Vagina (tissue), 2 donors: ENCODE measurements at regions not wholly inside any gene's neighbourhood (a gene's known extent, or its start where the extent isn't known, plus 50 kb on each side); places are given as distances from the start of the nearest gene placed in this dataset.

Experiments
- DNase-seq, 2 donors: peaks; one replicate each; pipeline ENCODE4 v3.0.0-alpha.2; 2017; ENCODE audit errors: extremely low spot score in 2 of 2
- H3K27ac ChIP-seq: fragments of 200-600 bp; sonication (generic); one replicate; pipeline ENCODE4 v1.5.1; 2019
- H3K27me3 ChIP-seq: fragments of 200-600 bp; sonication (generic); one replicate; pipeline ENCODE4 v1.5.1; 2019
- H3K36me3 ChIP-seq, 2 donors: fragments of 200-600 bp; sonication (generic); one replicate each; pipeline ENCODE4 v1.5.1; 2017 to 2019
- H3K4me1 ChIP-seq: fragments of 200-600 bp; sonication (generic); one replicate; pipeline ENCODE4 v1.5.1; 2019
- H3K4me3 ChIP-seq, 2 donors: fragments of 200-600 bp; sonication (generic); 1 replicate in 1 of 2; 2 replicates in 1 of 2; pipeline ENCODE4 v1.5.1; 2016 to 2019
- H3K9me3 ChIP-seq: fragments of 200-600 bp; sonication (generic); one replicate; pipeline ENCODE4 v1.5.1; 2019
- POLR2A ChIP-seq, 2 donors: fragments of 450-650 bp; IDR thresholded peaks; one replicate each; pipeline ENCODE4 v1.6.1; 2017; ENCODE audit warnings: antibody characterized with exemption in 2 of 2, mild to moderate bottlenecking in 2 of 2, moderate library complexity in 2 of 2
- POLR2AphosphoS5 ChIP-seq, 2 donors: sonication (generic); formaldehyde crosslinking; IDR thresholded peaks; one replicate each; pipeline ENCODE4 v1.9.0; 2017; ENCODE audit warnings: antibody characterized with exemption in 2 of 2, mild to moderate bottlenecking in 2 of 2, low read depth in 1 of 2; ENCODE audit not compliant: insufficient read depth in 1 of 2
- intact Hi-C: fragments of 100-400 bp; cut with DNase I; formaldehyde crosslinking; loops from one replicate; pipeline ENCODE4 v1.15.1; 2023
- TF ChIP-seq, protein P1 (sequence below), 3 experiments: fragments of 450-650 bp in 2 of 3; fragments of 200-600 bp in 1 of 3; sonication (generic) in 1 of 3; IDR thresholded peaks; one replicate each; pipeline ENCODE4 v1.5.1; 2017 to 2019; ENCODE audit warnings: antibody characterized with exemption in 3 of 3, mild to moderate bottlenecking in 2 of 3, moderate library complexity in 2 of 3

DNA sequence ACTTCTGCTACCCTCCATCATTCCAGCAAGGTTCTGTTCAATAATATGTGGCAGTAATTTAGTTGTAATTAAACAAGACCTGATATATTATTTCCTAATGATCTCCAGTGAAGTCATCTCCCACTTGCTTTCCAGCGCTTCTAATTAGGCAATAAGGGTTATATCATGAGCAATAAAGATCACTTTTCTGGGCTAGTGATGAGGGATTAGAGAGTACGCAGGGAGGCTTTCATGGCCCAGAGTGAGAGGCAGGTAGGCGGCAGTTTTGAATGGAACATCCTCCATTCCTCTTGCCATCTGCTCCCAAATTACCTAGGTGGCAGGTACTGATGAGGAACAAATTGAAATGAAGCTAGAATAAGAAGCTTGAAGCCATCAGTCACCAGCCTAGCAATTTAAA lies 358.1 kb upstream of the SYT4 start:
- TF ChIP-seq, protein P1, sequence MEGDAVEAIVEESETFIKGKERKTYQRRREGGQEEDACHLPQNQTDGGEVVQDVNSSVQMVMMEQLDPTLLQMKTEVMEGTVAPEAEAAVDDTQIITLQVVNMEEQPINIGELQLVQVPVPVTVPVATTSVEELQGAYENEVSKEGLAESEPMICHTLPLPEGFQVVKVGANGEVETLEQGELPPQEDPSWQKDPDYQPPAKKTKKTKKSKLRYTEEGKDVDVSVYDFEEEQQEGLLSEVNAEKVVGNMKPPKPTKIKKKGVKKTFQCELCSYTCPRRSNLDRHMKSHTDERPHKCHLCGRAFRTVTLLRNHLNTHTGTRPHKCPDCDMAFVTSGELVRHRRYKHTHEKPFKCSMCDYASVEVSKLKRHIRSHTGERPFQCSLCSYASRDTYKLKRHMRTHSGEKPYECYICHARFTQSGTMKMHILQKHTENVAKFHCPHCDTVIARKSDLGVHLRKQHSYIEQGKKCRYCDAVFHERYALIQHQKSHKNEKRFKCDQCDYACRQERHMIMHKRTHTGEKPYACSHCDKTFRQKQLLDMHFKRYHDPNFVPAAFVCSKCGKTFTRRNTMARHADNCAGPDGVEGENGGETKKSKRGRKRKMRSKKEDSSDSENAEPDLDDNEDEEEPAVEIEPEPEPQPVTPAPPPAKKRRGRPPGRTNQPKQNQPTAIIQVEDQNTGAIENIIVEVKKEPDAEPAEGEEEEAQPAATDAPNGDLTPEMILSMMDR (IDR thresholded peaks at IDR 0.05): no peak
- TF ChIP-seq POLR2A (IDR thresholded peaks at IDR 0.05) (no peak), POLR2AphosphoS5 (IDR thresholded peaks at IDR 0.05; ENCODE audit: insufficient read depth in 1 of 2, low read depth in 1 of 2) (no peak)

DNA sequence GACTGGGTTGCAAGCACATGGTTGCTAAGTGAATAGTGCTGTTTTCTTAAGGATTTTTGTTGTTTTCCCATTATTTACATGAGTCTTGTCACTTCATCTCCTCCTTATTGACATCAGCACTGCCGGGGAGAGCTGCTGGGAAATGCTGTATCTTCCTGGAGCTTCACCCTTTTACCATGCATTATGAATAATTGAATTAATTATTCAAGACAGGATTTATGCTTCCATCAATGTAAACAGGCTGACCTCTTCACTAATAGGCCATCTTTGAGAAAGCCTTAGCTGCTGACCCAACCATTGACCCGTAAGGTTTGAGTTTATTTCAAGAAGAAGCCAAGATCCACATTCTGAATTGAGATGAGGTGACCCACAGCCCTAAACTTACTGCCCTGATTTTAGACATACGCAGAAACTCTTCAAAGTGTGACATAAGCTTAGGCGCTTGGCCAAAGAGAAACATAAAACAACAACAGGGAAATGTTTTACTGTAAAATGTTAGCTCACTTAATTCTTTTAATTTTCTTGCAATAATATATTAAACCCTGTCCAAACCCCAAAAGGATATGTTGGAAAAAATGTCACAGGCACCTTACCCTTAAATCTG lies 365.5 kb upstream of the SYT4 start:
- Histone ChIP-seq H3K36me3 (no peaks in the 10 kb centered on the region), H3K4me3 (no peak overlapping the region), H3K4me1 (no peaks in the 10 kb centered on the region), H3K27me3 (no peaks in the 10 kb centered on the region), H3K27ac (no peak overlapping the region), H3K9me3 (no peaks in the 10 kb centered on the region)
- intact Hi-C loops: no loop called here
- no peak for TF ChIP-seq POLR2A (IDR thresholded peaks at IDR 0.05)
- TF ChIP-seq POLR2AphosphoS5 (IDR thresholded peaks at IDR 0.05; ENCODE audit: insufficient read depth in 1 of 2, low read depth in 1 of 2): no peak
- TF ChIP-seq, protein P1 (IDR thresholded peaks at IDR 0.05): no peak
- DNase-seq: no peak

More for the DNA sequence above, 358.1 kb upstream of the SYT4 start:
- no peak for DNase-seq
- Histone ChIP-seq H3K27ac (no peak overlapping the region), H3K36me3 (no peaks in the 10 kb centered on the region), H3K9me3 (no peaks in the 10 kb centered on the region), H3K27me3 (no peaks in the 10 kb centered on the region), H3K4me3 (no peak overlapping the region), H3K4me1 (no peaks in the 10 kb centered on the region)
- intact Hi-C loops: no loop called here

DNA sequence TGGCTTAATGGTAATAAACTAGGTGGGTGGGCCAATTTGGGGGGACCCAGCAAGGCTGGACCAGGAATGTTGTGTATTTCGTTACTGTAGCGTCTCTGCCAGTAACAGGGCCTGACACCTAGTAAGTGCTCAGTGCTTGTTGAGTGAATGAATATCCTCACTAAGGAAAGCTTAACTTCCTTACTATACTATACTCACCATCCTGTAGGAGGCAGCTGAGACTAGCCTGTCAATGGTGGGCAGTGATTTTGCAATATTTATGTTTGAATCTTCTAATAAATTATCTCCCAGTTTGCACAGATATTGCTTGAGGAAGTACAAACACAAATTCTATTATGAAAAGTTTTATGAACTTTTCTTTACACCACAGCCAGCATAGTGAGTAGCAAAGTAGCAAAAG lies 370.7 kb upstream of the SYT4 start:
- DNase-seq: no peak
- H3K27ac ChIP-seq: no peak overlapping the region
- H3K4me1 ChIP-seq: no peaks in the 10 kb centered on the region
- TF ChIP-seq, protein P1 (IDR thresholded peaks at IDR 0.05): no peak
- TF ChIP-seq POLR2A (IDR thresholded peaks at IDR 0.05) (no peak), POLR2AphosphoS5 (IDR thresholded peaks at IDR 0.05; ENCODE audit: insufficient read depth in 1 of 2, low read depth in 1 of 2) (no peak)
- H3K4me3 ChIP-seq: no peak overlapping the region
- H3K9me3 ChIP-seq: no peaks in the 10 kb centered on the region
- no peaks in the 10 kb centered on the region for H3K27me3 ChIP-seq
- H3K36me3 ChIP-seq: no peaks in the 10 kb centered on the region
- intact Hi-C loops: no loop called here

DNA sequence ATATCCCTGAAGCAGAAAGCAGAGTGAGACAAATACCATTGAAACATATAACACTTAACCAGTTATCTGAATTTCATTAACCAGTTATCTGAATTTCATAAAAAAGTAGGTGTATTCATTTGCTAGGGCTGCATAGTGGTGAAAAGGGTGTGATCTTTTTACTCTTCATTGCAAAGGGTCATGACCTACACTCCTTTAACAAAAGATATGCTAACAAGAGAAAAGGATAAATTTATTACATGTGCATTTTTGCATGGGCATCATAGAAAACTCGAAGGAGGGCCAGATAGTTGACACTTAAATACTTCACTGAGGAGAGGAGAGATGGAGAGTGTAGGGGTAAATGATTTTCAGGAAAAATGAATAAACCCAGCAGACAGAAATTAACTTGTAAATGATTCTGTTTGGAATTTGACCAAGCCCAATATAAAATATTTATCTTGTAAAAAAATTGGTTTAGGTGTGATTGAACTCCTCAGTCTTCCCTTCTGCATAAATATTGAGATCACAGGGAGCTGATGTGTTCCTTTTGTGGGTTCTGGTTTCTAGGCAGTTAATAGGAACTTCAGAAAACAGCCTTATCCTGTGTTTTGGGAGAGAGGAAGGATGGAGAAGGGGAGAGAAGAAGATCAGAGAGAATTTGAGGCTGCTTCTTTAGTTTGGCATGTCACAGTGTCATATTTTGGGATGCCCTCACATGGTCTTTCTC lies 372.5 kb upstream of the SYT4 start:
- no peaks in the 10 kb centered on the region for H3K36me3 ChIP-seq
- no peaks in the 10 kb centered on the region for H3K27me3 ChIP-seq
- DNase-seq: no peak
- no peaks in the 10 kb centered on the region for H3K4me1 ChIP-seq
- H3K4me3 ChIP-seq: no peak overlapping the region
- H3K9me3 ChIP-seq: no peaks in the 10 kb centered on the region
- TF ChIP-seq POLR2A (IDR thresholded peaks at IDR 0.05) (no peak), POLR2AphosphoS5 (IDR thresholded peaks at IDR 0.05; ENCODE audit: insufficient read depth in 1 of 2, low read depth in 1 of 2) (no peak)
- TF ChIP-seq, protein P1 (IDR thresholded peaks at IDR 0.05): no peak
- intact Hi-C loops: no loop called here
- no peak overlapping the region for H3K27ac ChIP-seq

DNA sequence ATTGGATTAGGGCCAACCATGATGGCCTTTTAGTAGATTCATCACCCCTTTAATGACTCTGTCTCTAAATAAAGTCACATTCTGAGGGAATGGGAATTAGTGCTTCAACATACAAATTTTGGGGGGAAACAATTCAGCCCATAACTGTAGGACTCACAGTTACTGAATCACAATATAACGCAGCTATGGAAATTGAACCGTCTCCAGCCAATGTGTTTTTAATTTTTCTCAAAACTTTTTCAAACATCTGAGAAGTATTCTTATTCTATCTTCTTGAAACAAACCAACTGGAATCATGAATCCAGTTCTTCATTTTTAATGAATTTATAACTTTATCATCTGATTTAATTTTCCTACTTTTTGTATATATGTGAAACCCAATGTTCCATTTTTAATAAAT lies 373.1 kb upstream of the SYT4 start:
- Histone ChIP-seq H3K36me3 (no peaks in the 10 kb centered on the region), H3K4me1 (no peaks in the 10 kb centered on the region), H3K27ac (no peak overlapping the region), H3K4me3 (no peak overlapping the region), H3K9me3 (no peaks in the 10 kb centered on the region), H3K27me3 (no peaks in the 10 kb centered on the region)
- intact Hi-C loops: no loop called here
- DNase-seq: no peak
- no peak for TF ChIP-seq POLR2AphosphoS5 (IDR thresholded peaks at IDR 0.05; ENCODE audit: insufficient read depth in 1 of 2, low read depth in 1 of 2)
- TF ChIP-seq, protein P1 (IDR thresholded peaks at IDR 0.05): no peak
- TF ChIP-seq POLR2A (IDR thresholded peaks at IDR 0.05): no peak
